ENCODE measurements at regions not wholly inside any gene's neighbourhood (a gene's known extent, or its start where the extent isn't known, plus 50 kb on each side); places are given as distances from the start of the nearest gene placed in this dataset.

- H3K4me3 ChIP-seq (ENCODE audit: low read depth, low read length), result no peak overlapping the region
- no peak for TF ChIP-seq CTCF (IDR thresholded peaks at IDR 0.05; ENCODE audit: low read depth, low read length, missing control alignments)
- DNase-seq (ENCODE audit: low read depth), result no peak
- in situ Hi-C loops (cut with HindIII; ENCODE audit: low sequenced_read_pairs), result no loop called here
Observed at GRCh38 chrX:110983024-110983423, 113.0 kb upstream of the PAK3 start.

GRCh38 chrX:110966839-110967238 lies 129.2 kb upstream of the PAK3 start:
- in situ Hi-C loops (cut with HindIII; ENCODE audit: low sequenced_read_pairs), result no loop called here
- H3K4me3 ChIP-seq (ENCODE audit: low read depth, low read length), result no peak overlapping the region
- no peak for TF ChIP-seq CTCF (IDR thresholded peaks at IDR 0.05; ENCODE audit: low read depth, low read length, missing control alignments)
- no peak for DNase-seq (ENCODE audit: low read depth)

- in situ Hi-C loops (cut with HindIII; ENCODE audit: low sequenced_read_pairs), result no loop called here
- TF ChIP-seq CTCF (IDR thresholded peaks at IDR 0.05; ENCODE audit: low read depth, low read length, missing control alignments), result no peak
- no peak for DNase-seq (ENCODE audit: low read depth)
- no peak overlapping the region for H3K4me3 ChIP-seq (ENCODE audit: low read depth, low read length)
Observed at GRCh38 chrX:110966091-110966454, 129.9 kb upstream of the PAK3 start.

GRCh38 chrX:110965409-110966090 lies 130.4 kb upstream of the PAK3 start:
- no peak overlapping the region for H3K4me3 ChIP-seq (ENCODE audit: low read depth, low read length)
- no peak for DNase-seq (ENCODE audit: low read depth)
- in situ Hi-C loops (cut with HindIII; ENCODE audit: low sequenced_read_pairs), result no loop called here
- no peak for TF ChIP-seq CTCF (IDR thresholded peaks at IDR 0.05; ENCODE audit: low read depth, low read length, missing control alignments)

- H3K4me3 ChIP-seq (ENCODE audit: low read depth, low read length), result no peak overlapping the region
- TF ChIP-seq CTCF (IDR thresholded peaks at IDR 0.05; ENCODE audit: low read depth, low read length, missing control alignments), result no peak
- in situ Hi-C loops (cut with HindIII; ENCODE audit: low sequenced_read_pairs), result no loop called here
- DNase-seq (ENCODE audit: low read depth), result no peak
Observed at GRCh38 chrX:110964786-110965185, 131.2 kb upstream of the PAK3 start.

- in situ Hi-C loops (cut with HindIII; ENCODE audit: low sequenced_read_pairs), result no loop called here
- TF ChIP-seq CTCF (IDR thresholded peaks at IDR 0.05; ENCODE audit: low read depth, low read length, missing control alignments), result no peak
- DNase-seq (ENCODE audit: low read depth), result no peak
- no peak overlapping the region for H3K4me3 ChIP-seq (ENCODE audit: low read depth, low read length)
Observed at GRCh38 chrX:110962451-110962850, 133.5 kb upstream of the PAK3 start.
